SK-N-SH (cell line): ENCODE measurements at regions not wholly inside any gene's neighbourhood (a gene's known extent, or its start where the extent isn't known, plus 50 kb on each side); places are given as distances from the start of the nearest gene placed in this dataset.

Experiments used
- CTCF ChIP-seq: fragments of 200-600 bp; sonication (generic); IDR thresholded peaks from 2 replicates; pipeline ENCODE4 v1.6.1; 2017; ENCODE audit warnings: antibody characterized with exemption, mild to moderate bottlenecking, moderate library complexity
- EP300 ChIP-seq, 2 experiments: IDR thresholded peaks; 2 replicates each; pipeline versions ENCODE4 v1.4.0 to v1.6.1; 2012; ENCODE audit warnings: borderline replicate concordance in 1 of 2, low read depth in 1 of 2, low read length in 1 of 2
- EZH2phosphoT487 ChIP-seq: fragments of 200-600 bp; sonication (generic); IDR thresholded peaks from 2 replicates; pipeline ENCODE4 v1.6.1; 2017; ENCODE audit warnings: low read depth, mixed run types, mild to moderate bottlenecking, antibody characterized with exemption, moderate library complexity, borderline replicate concordance
- GABPA ChIP-seq: IDR thresholded peaks from 2 replicates; pipeline ENCODE4 v1.4.0; 2012; ENCODE audit warnings: low read depth, mild to moderate bottlenecking
- GATA2 ChIP-seq: sonication (generic); formaldehyde crosslinking; IDR thresholded peaks from 2 replicates; pipeline ENCODE4 v1.5.0; 2020; ENCODE audit warnings: mild to moderate bottlenecking, missing genetic modification reagents
- NRF1 ChIP-seq: IDR thresholded peaks from 2 replicates; pipeline ENCODE4 v1.6.1; 2012; ENCODE audit warnings: low read depth, mild to moderate bottlenecking, low read length
- POLR2AphosphoS5 ChIP-seq: IDR thresholded peaks from 2 replicates; pipeline ENCODE4 v1.6.1; 2012; ENCODE audit warnings: low read depth, low read length
- RAD21 ChIP-seq: IDR thresholded peaks from 2 replicates; pipeline ENCODE4 v1.6.1; 2012; ENCODE audit warnings: mild to moderate bottlenecking, low read length
- RFX5 ChIP-seq: IDR thresholded peaks from 2 replicates; pipeline ENCODE4 v1.6.1; 2012; ENCODE audit warnings: mild to moderate bottlenecking, improper control_type of control experiment, low read length
- SMC3 ChIP-seq: IDR thresholded peaks from 2 replicates; pipeline ENCODE4 v1.6.1; 2012; ENCODE audit warnings: low read depth, low read length, improper control_type of control experiment
- YY1 ChIP-seq: IDR thresholded peaks from 2 replicates; pipeline ENCODE4 v1.4.0; 2012; ENCODE audit warnings: low read depth, mild to moderate bottlenecking
- ZBTB33 ChIP-seq: IDR thresholded peaks from 2 replicates; pipeline ENCODE4 v1.4.0; 2012; ENCODE audit warnings: low read depth, borderline replicate concordance
- TF ChIP-seq, protein P1 (sequence below): IDR thresholded peaks from 2 replicates; pipeline ENCODE4 v1.4.0; 2012; ENCODE audit warnings: low read depth

GRCh38 chr4:36006226-36006625 is 238.1 kb downstream of the ARAP2 start:
- TF ChIP-seq CTCF (no peak), RFX5 (no peak), SMC3 (no peak), GABPA (no peak), EZH2phosphoT487 (no peak), ZBTB33 (no peak), GATA2 (CRISPR knock-in tag) (no peak), RAD21 (no peak), POLR2AphosphoS5 (no peak), EP300 (IDR thresholded peaks at IDR 0.05; ENCODE audit: borderline replicate concordance in 1 of 2, low read depth in 1 of 2, low read length in 1 of 2) (no peak), NRF1 (no peak), YY1 (no peak)
- TF ChIP-seq, protein P1, sequence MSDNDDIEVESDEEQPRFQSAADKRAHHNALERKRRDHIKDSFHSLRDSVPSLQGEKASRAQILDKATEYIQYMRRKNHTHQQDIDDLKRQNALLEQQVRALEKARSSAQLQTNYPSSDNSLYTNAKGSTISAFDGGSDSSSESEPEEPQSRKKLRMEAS = no peak
